ENCODE measurements at regions not wholly inside any gene's neighbourhood (a gene's known extent, or its start where the extent isn't known, plus 50 kb on each side); places are given as distances from the start of the nearest gene placed in this dataset.

- TF ChIP-seq CHD7 (IDR thresholded peaks at IDR 0.05; ENCODE audit: insufficient replicate concordance, low read length), result no peak
- no peak for TF ChIP-seq CREB1 (IDR thresholded peaks at IDR 0.05)
- TF ChIP-seq SP2 (IDR thresholded peaks at IDR 0.05; ENCODE audit: low read length), result no peak
- no peak for TF ChIP-seq HDAC6 (IDR thresholded peaks at IDR 0.05; ENCODE audit: low read depth, low read length)
- TF ChIP-seq RNF2 (IDR thresholded peaks at IDR 0.05; ENCODE audit: borderline replicate concordance, low read depth, low read length, missing control alignments, poor library complexity, severe bottlenecking), result no peak
- no peak for TF ChIP-seq PHF8 (conservative IDR thresholded peaks at IDR 0.05; ENCODE audit: low read depth, low read length)
- no peak for TF ChIP-seq BCL11A (IDR thresholded peaks at IDR 0.05; ENCODE audit: low read depth in 2 of 2, low read length in 2 of 2)
These were observed 278.0 kb upstream of the DSEL start (continued) for GRCh38 chr18:67794521-67794920.
